Ovary (tissue), 7 donors: ENCODE measurements at regions not wholly inside any gene's neighbourhood (a gene's known extent, or its start where the extent isn't known, plus 50 kb on each side); places are given as distances from the start of the nearest gene placed in this dataset.

ENCODE experiments used
- DNase-seq, 5 donors: peaks; one replicate each; pipeline ENCODE4 v3.0.0-alpha.2; 2019 to 2020
- H3K27ac ChIP-seq, 2 donors: fragments of 200-600 bp; one replicate each; pipeline versions ENCODE4 v1.5.1 to v1.8.0; 2019 to 2022
- H3K27me3 ChIP-seq: fragments of 200-600 bp; one replicate; pipeline ENCODE4 v1.8.0; 2022
- H3K36me3 ChIP-seq: fragments of 200-600 bp; sonication (generic); one replicate; pipeline ENCODE4 v1.5.1; 2019
- H3K4me1 ChIP-seq: one replicate; pipeline ENCODE4 v1.8.1; 2013; ENCODE audit warnings: mild to moderate bottlenecking, moderate library complexity; ENCODE audit not compliant: insufficient read depth
- H3K4me3 ChIP-seq: fragments of 200-600 bp; sonication (generic); one replicate; pipeline ENCODE4 v1.5.1; 2017
- H3K9me3 ChIP-seq, 2 donors: fragments of 200-600 bp in 1 of 2; sonication (generic) in 1 of 2; one replicate each; pipeline versions ENCODE4 v1.5.1 to v1.8.1; 2013 to 2019; ENCODE audit warnings: mild to moderate bottlenecking in 1 of 2, moderate library complexity in 1 of 2
- CTCF ChIP-seq, 3 donors: fragments of 450-650 bp in 2 of 3; fragments of 200-600 bp in 1 of 3; IDR thresholded peaks; one replicate each; pipeline versions ENCODE4 v1.5.1 to v1.8.0; 2016 to 2022; ENCODE audit warnings: antibody characterized with exemption in 3 of 3, mild to moderate bottlenecking in 1 of 3
- EP300 ChIP-seq: sonication (generic); formaldehyde crosslinking; IDR thresholded peaks from one replicate; pipeline ENCODE4 v1.6.1; 2017; ENCODE audit warnings: antibody characterized with exemption
- POLR2A ChIP-seq: fragments of 450-650 bp; IDR thresholded peaks from one replicate; pipeline ENCODE4 v1.6.1; 2017; ENCODE audit warnings: antibody characterized with exemption, mild to moderate bottlenecking, moderate library complexity
- WGBS, 3 donors: extraction: QIAGEN DNeasy Blood & Tissue Kit in 1 of 3; methylation state at CpG; one replicate each; pipeline versions ENCODE4 v1.1.5 to v1.1.7; 2013 to 2017; 5-methylcytosine and 5-hydroxymethylcytosine counted together
- intact Hi-C, 4 donors: fragments of 100-400 bp; cut with DNase I; formaldehyde crosslinking; loops; one replicate each; pipeline versions ENCODE4 v1.11.0 to v1.15.1; 2022 to 2023
- donor health status: DM: no; HTN: no; CAD: no; lungs with moderate emphysema.
- donor health status: DM: no; HTN: no; CAD: no.
- donor health status: Bipolar disorder and iron deficiency.
- donor health status: DM: no; HTN: no; CAD: no.
- donor health status: DM: yes; HTN: yes; CAD: no.

- Histone ChIP-seq H3K36me3 (no peaks in the 10 kb centered on the region), H3K4me1 (peaks cover 21% of the 10 kb centered on the region), H3K27ac (peak overlapping the region; percentile 46 to 83), H3K9me3 (no peaks in the 10 kb centered on the region), H3K27me3 (no peaks in the 10 kb centered on the region), H3K4me3 (peak overlapping the region; percentile 14)
- WGBS, 3 donors: 4 to 13% (median 7%) methylated on average over 33 to 35 of the region's 35 CpGs
- intact Hi-C loops: no loop called here
- TF ChIP-seq POLR2A: no peak
- no peak for TF ChIP-seq CTCF (IDR thresholded peaks at IDR 0.05)
- TF ChIP-seq EP300: no peak
- DNase-seq: peak in 4 of 5 donors; percentile 81 to 90 (median 84)
Measured at GRCh38 chr16:85436636-85437165, 176.4 kb upstream of the GSE1 start.

- Histone ChIP-seq H3K27ac (peak overlapping the region; percentile 46 to 83), H3K36me3 (no peaks in the 10 kb centered on the region), H3K4me1 (peaks cover 21% of the 10 kb centered on the region), H3K4me3 (peak overlapping the region; percentile 14), H3K27me3 (no peaks in the 10 kb centered on the region), H3K9me3 (no peaks in the 10 kb centered on the region)
- TF ChIP-seq EP300: no peak
- intact Hi-C loops: no loop called here
- peak in 4 of 5 donors; percentile 79 to 82 (median 80) for DNase-seq
- 22 to 30% (median 27%) methylated on average over 25 of the region's 25 CpGs for WGBS, 3 donors
Measured at GRCh38 chr16:85437166-85438052, 175.7 kb upstream of the GSE1 start.

GRCh38 chr16:85438981-85439685 is 174.0 kb upstream of the GSE1 start:
- WGBS, 3 donors: 80 to 83% (median 80%) methylated on average over 14 of the region's 14 CpGs
- H3K27ac ChIP-seq: no peak overlapping the region
- H3K4me1 ChIP-seq: peaks cover 21% of the 10 kb centered on the region
- no peaks in the 10 kb centered on the region for H3K27me3 ChIP-seq
- H3K4me3 ChIP-seq: no peak overlapping the region
- TF ChIP-seq EP300 (no peak), CTCF (IDR thresholded peaks at IDR 0.05) (no peak), POLR2A (no peak)
- no peak for DNase-seq
- intact Hi-C loops: no loop called here
- no peaks in the 10 kb centered on the region for H3K36me3 ChIP-seq
- no peaks in the 10 kb centered on the region for H3K9me3 ChIP-seq

- H3K36me3 ChIP-seq: no peaks in the 10 kb centered on the region
- H3K9me3 ChIP-seq: no peaks in the 10 kb centered on the region
- H3K4me3 ChIP-seq: no peak overlapping the region
- DNase-seq: no peak
- H3K27ac ChIP-seq: no peak overlapping the region
- intact Hi-C loops: no loop called here
- 93 to 94% (median 93%) methylated on average over 16 of the region's 16 CpGs for WGBS, 3 donors
- TF ChIP-seq CTCF (IDR thresholded peaks at IDR 0.05) (no peak), POLR2A (no peak), EP300 (no peak)
- H3K27me3 ChIP-seq: no peaks in the 10 kb centered on the region
- peaks cover 18% of the 10 kb centered on the region for H3K4me1 ChIP-seq
Measured at GRCh38 chr16:85440744-85441143, 172.4 kb upstream of the GSE1 start.
